IPS-15b (cell line): ENCODE measurements at regions not wholly inside any gene's neighbourhood (a gene's known extent, or its start where the extent isn't known, plus 50 kb on each side); places are given as distances from the start of the nearest gene placed in this dataset.

Source experiments
- H3K27me3 ChIP-seq: one replicate; pipeline ENCODE4 v1.6.1; 2013; ENCODE audit warnings: low read length; ENCODE audit not compliant: control insufficient read depth, insufficient read depth
- H3K36me3 ChIP-seq: one replicate; pipeline ENCODE4 v1.6.1; 2013; ENCODE audit warnings: low read length; ENCODE audit not compliant: control insufficient read depth, insufficient read depth
- H3K4me1 ChIP-seq: one replicate; pipeline ENCODE4 v1.6.1; 2013; ENCODE audit warnings: mild to moderate bottlenecking, low read length; ENCODE audit not compliant: control insufficient read depth, insufficient read depth
- H3K4me3 ChIP-seq: one replicate; pipeline ENCODE4 v1.5.1; 2013; ENCODE audit warnings: low read depth, low read length
- H3K9ac ChIP-seq: one replicate; pipeline ENCODE4 v1.6.1; 2013; ENCODE audit warnings: low read depth, mild to moderate bottlenecking, low read length
- H3K9me3 ChIP-seq: one replicate; pipeline ENCODE4 v1.6.1; 2013; ENCODE audit warnings: mild to moderate bottlenecking, low read length; ENCODE audit not compliant: control insufficient read depth, insufficient read depth

DNA sequence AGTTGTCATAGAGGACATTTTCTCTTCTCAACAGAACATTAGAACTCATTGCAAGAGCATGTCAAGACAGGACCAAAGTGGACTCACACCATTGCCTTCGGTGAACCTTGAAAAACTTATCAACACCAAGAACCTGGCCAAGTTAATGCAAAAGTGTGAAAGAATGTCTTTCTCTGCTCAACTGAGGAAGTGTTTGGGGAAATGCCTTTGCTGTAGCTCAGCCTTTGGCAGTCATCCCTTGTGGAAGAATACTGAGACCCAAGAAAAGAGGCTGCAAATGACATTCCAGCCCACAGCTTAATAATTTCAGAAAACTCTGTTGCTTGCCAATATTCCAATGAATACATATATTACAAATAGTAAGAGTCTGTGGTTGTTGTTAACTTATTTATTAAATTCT, 728.8 kb upstream of the PIK3C3 start:
- H3K27me3 ChIP-seq: no peaks in the 10 kb centered on the region
- H3K4me1 ChIP-seq: no peaks in the 10 kb centered on the region
- no peaks in the 10 kb centered on the region for H3K36me3 ChIP-seq
- H3K9ac ChIP-seq: no peak overlapping the region
- no peak overlapping the region for H3K4me3 ChIP-seq
- H3K9me3 ChIP-seq: no peaks in the 10 kb centered on the region

DNA sequence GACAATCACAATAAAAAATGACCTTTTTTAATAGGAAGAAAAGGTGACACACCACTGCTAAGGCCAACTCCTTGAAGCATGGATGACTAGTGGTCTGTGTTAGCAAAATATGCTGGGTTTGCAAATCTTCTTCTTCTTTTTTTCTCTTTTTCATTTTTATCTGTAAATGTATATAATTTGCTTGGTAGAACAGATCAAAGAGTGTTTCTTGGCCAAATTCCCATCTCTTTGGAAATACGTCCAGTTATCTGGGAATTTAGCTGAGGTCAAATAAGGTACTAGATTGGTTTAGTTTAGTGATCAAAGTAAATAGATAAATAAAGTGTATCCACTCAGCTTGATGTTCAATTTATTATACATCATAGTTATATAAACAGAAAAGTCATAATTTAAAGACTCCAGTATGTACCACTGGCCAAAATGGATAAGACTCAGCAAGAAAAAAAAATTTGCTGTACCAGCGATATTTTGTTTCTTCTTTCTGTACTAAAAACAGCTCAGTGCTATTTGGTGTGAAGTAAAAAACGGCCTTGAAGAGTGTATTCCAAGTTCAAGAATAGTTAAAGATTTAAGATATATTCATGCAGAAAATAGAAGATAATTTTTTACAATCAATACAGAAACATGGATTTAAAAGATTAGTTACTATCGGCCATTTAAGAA, 738.6 kb upstream of the PIK3C3 start:
- Histone ChIP-seq H3K9me3 (no peaks in the 10 kb centered on the region), H3K4me1 (no peaks in the 10 kb centered on the region), H3K27me3 (no peaks in the 10 kb centered on the region), H3K4me3 (no peak overlapping the region), H3K9ac (no peak overlapping the region), H3K36me3 (no peaks in the 10 kb centered on the region)

DNA sequence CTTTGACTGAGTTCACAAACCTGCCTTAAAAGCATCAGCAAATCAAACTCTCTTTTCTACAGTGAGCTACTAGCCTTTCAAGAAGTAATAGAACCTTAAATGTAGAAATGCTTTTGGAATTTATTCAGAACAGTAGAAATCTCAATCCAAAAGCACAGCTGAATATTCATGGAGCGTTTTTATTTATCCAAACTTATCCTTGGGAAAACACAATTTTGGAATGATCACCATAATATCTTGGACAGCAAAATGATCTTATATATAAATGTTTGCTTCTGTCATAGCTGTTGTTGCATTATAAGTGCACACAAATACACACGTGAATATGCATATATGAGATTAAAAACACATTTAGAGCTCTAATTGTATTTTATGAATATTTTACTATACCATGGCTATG, 747.3 kb upstream of the PIK3C3 start:
- Histone ChIP-seq H3K4me1 (no peaks in the 10 kb centered on the region), H3K36me3 (no peaks in the 10 kb centered on the region), H3K27me3 (no peaks in the 10 kb centered on the region), H3K4me3 (no peak overlapping the region), H3K9ac (no peak overlapping the region), H3K9me3 (no peaks in the 10 kb centered on the region)

DNA sequence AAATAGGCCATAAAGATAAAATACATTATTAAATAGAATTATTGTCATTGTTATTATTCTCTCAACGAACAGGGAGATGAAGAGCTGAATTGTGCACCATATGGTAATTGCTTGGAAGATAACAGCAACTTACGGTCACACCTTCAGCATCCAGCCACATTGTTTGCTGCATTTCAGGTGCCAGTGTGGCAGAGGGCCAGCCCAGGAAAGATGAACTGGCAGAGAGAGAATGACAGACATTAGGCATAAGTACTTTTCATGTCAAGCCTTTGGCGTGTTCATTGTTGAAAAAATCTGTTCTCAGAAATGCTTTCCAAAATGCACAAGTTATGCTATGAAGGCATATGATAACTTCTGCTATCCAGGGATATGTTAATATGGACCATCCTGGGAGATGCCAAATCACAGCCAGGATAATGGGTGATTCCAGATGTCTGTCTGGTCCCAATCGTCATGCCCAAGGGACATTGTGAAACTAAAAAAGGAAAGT, 748.6 kb upstream of the PIK3C3 start:
- H3K4me3 ChIP-seq: no peak overlapping the region
- no peaks in the 10 kb centered on the region for H3K27me3 ChIP-seq
- no peaks in the 10 kb centered on the region for H3K9me3 ChIP-seq
- no peaks in the 10 kb centered on the region for H3K4me1 ChIP-seq
- H3K36me3 ChIP-seq: no peaks in the 10 kb centered on the region
- H3K9ac ChIP-seq: no peak overlapping the region

DNA sequence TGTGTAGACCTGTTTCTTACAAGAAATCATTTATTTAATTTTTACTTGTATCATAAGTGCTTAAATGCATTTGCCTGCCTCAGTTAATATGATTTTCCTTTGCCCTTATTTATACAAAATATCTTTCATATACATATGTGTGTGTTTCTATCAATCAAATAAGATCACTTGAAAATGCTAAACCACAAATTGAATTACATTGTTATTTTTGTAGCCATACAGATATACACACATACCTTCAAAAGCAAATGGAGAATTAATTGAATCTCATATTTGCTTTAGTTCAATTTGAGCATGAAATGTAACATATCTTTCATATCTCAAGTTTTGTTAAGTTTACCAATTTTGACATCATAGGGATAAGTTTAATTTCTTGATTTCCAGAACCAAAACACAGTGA, 755.8 kb upstream of the PIK3C3 start:
- Histone ChIP-seq H3K36me3 (no peaks in the 10 kb centered on the region), H3K4me1 (no peaks in the 10 kb centered on the region), H3K9ac (no peak overlapping the region), H3K9me3 (no peaks in the 10 kb centered on the region), H3K4me3 (no peak overlapping the region), H3K27me3 (no peaks in the 10 kb centered on the region)

DNA sequence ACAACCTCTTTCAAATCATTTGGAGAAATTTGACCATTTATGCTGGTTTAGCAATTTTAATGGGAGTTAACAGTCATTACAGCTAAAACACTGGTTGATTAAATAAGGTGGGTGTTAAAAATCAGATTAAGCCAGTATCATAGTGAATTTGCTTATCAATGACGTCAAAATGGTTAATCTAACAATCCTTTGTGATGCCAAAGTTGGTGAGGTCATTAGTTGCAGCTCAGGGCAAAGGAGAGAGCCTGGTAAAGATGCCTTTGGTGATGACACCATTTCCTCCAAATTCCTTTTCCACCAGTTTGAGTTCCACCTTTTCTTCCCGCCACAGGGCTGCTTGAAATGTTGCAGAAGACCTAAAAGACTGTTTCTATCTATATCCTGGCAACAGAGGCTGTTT, 757.1 kb upstream of the PIK3C3 start:
- Histone ChIP-seq H3K9me3 (no peaks in the 10 kb centered on the region), H3K4me1 (no peaks in the 10 kb centered on the region)

DNA sequence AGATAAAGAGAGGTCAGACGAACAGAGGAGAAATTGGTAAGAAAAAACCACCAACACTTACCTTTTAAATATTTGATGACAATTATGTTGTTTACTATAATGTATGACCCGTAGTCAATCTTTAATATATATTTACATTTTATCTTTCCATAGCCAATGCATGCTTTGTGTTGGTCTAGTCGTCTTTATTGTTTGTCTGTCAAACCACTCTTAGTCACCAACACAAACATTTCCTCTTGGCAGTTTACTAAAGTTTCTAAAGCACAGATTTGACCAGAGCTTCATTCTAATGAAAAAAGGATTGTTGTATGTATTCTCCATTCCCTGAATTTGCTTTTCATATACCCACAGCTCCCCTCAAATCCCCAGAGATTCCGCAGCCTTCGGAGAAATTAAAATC, 784.7 kb upstream of the PIK3C3 start:
- H3K4me1 ChIP-seq: no peaks in the 10 kb centered on the region
- no peaks in the 10 kb centered on the region for H3K36me3 ChIP-seq
- no peaks in the 10 kb centered on the region for H3K27me3 ChIP-seq
- no peak overlapping the region for H3K9ac ChIP-seq
- no peak overlapping the region for H3K4me3 ChIP-seq
- no peaks in the 10 kb centered on the region for H3K9me3 ChIP-seq

More for the DNA sequence above, 757.1 kb upstream of the PIK3C3 start:
- H3K36me3 ChIP-seq: no peaks in the 10 kb centered on the region
- no peak overlapping the region for H3K9ac ChIP-seq
- no peak overlapping the region for H3K4me3 ChIP-seq
- no peaks in the 10 kb centered on the region for H3K27me3 ChIP-seq

DNA sequence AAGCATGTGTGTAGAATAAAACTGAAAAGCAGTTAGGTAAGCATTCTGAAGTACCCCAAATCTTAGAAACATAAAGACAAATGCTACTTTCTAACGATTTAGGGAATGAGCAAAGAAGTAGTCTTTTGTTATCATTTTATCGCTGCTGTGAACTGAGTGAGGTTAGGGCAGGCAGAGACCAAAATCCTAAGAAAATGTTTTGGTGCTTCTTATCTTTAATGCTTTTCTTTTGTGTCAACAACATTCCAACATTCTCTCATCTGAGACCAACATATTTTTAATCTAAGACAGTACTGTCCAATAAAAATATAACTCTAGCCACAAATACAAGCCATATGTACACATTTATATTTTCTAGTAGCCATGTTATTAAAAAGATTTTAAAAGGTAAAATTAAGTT, 789.4 kb upstream of the PIK3C3 start:
- no peak overlapping the region for H3K9ac ChIP-seq
- no peaks in the 10 kb centered on the region for H3K4me1 ChIP-seq
- H3K27me3 ChIP-seq: no peaks in the 10 kb centered on the region
- no peak overlapping the region for H3K4me3 ChIP-seq
- H3K36me3 ChIP-seq: no peaks in the 10 kb centered on the region
- H3K9me3 ChIP-seq: no peaks in the 10 kb centered on the region

DNA sequence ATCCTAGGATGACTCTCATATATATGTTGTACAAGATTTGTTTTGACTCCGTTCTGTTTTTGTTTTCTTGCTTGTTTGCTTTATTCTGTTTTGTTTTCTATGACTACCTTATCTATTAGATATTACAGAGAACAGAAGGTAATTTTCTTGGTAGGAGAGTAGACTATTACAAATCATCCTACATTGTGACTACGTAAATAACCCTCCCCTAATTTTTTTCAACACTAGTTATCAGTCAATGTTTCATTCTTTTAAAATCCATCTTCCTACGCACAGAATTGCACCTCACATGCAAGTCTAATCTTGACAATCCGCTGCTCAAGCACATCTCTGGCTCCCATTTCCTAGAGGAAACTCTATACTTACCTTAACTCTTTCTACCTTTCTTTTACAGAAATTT, 792.3 kb upstream of the PIK3C3 start:
- H3K9me3 ChIP-seq: no peaks in the 10 kb centered on the region
- H3K4me3 ChIP-seq: no peak overlapping the region
- no peaks in the 10 kb centered on the region for H3K27me3 ChIP-seq
- H3K9ac ChIP-seq: no peak overlapping the region
- no peaks in the 10 kb centered on the region for H3K36me3 ChIP-seq
- no peaks in the 10 kb centered on the region for H3K4me1 ChIP-seq

DNA sequence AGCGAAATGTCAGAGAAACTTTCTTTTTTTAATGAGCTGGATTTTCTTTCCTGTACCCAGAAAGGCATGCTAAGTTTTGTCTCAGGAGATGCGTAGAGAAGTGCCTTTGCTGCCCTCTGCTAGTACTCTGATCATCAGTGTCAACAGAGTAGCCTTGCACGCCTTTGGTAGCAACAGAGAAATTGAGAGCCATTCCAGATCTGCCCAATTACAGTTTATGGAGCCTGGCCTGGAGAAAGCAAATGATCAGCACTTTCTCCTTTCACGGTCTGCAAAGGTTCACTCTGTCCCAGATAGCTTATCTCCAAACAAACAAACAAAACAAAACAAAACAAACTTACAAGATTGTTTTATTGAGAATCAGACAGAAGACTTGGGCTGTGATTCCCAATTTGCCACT, 792.8 kb upstream of the PIK3C3 start:
- no peaks in the 10 kb centered on the region for H3K27me3 ChIP-seq
- H3K9ac ChIP-seq: no peak overlapping the region
- no peaks in the 10 kb centered on the region for H3K4me1 ChIP-seq
- no peaks in the 10 kb centered on the region for H3K9me3 ChIP-seq
- H3K4me3 ChIP-seq: no peak overlapping the region
- no peaks in the 10 kb centered on the region for H3K36me3 ChIP-seq

DNA sequence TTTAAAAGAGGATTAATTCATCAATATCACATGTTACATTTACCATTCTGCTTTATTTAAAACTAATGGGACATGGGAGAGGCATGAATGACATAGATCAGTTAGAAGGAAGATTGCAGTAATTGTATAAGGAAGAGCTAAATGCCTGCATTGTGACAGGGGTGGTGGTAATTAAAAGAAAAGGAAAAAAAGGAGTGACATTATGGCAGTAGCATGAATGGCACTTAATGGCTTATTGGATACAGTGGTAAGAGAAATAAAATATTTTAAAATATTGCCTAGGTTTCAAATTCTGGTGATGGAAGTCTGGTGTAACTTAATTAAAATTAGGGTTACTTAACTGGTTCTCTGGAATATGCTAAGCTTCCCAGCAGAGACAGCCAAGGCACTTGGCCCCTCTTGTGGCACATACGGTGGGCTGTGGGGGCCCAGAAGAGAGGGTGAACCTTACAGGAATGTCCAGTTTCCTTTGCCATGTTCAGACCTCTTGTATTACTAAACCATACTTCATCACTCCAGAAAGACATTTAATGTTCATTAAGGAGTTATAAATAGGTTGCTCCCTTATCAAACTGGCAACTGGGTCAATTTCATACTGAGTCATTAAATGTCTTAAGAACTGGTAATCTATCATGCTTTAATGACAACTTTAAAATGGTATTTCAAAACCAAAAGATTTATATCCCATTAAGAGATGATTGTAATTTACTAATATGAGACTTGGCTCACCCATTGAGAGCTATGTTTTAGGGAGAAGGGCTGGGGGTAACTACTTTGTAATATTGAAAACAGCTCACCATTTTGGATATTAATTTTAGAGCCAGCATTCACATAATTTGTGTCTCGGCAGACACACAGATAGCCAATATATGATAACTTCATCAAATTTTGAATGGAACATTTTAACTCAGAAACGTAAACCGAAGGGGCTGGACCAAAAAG, 798.9 kb upstream of the PIK3C3 start:
- no peaks in the 10 kb centered on the region for H3K36me3 ChIP-seq
- H3K9ac ChIP-seq: no peak overlapping the region
- no peaks in the 10 kb centered on the region for H3K27me3 ChIP-seq
- H3K4me3 ChIP-seq: no peak overlapping the region
- no peaks in the 10 kb centered on the region for H3K9me3 ChIP-seq
- H3K4me1 ChIP-seq: no peaks in the 10 kb centered on the region

DNA sequence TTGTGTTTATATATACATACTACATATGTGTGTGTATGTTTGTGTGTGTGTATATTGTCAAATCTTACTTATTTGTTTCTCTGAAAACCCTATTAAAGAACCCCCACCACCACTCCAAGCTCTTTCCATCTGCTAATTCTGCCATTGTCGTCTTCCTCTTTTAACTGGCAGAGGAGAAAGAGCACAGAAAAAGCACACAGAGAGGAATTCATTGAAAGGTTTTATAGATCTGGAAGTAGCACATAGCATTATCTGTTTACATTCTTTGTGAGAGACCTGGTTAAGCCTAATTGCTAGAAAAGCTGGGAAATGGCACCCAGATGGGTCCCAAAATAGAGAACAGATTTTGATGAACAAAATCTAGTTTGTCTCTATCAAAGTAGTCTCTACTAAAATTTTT, 800.0 kb upstream of the PIK3C3 start:
- H3K9ac ChIP-seq: no peak overlapping the region
- no peaks in the 10 kb centered on the region for H3K27me3 ChIP-seq
- H3K9me3 ChIP-seq: no peaks in the 10 kb centered on the region
- no peaks in the 10 kb centered on the region for H3K36me3 ChIP-seq
- H3K4me1 ChIP-seq: no peaks in the 10 kb centered on the region
- H3K4me3 ChIP-seq: no peak overlapping the region
